Testis (tissue), 2 donors: ENCODE measurements at regions not wholly inside any gene's neighbourhood (a gene's known extent, or its start where the extent isn't known, plus 50 kb on each side); places are given as distances from the start of the nearest gene placed in this dataset.

Experiments
- DNase-seq: peaks from one replicate; pipeline ENCODE4 v3.0.0-alpha.2; 2019
- H3K27ac ChIP-seq, 2 donors: fragments of 200-600 bp; sonication (generic); one replicate each; pipeline ENCODE4 v1.5.1; 2019
- H3K27me3 ChIP-seq: fragments of 200-600 bp; sonication (generic); one replicate; pipeline ENCODE4 v1.5.1; 2019
- H3K36me3 ChIP-seq: fragments of 200-600 bp; sonication (generic); one replicate; pipeline ENCODE4 v1.5.1; 2017; ENCODE audit warnings: low read depth; ENCODE audit errors: missing control alignments
- H3K4me1 ChIP-seq: fragments of 200-600 bp; sonication (generic); one replicate; pipeline ENCODE4 v1.5.1; 2019
- H3K4me3 ChIP-seq, 2 donors: fragments of 200-600 bp; sonication (generic); one replicate each; pipeline ENCODE4 v1.5.1; 2017 to 2019
- H3K9me3 ChIP-seq: fragments of 200-600 bp; sonication (generic); one replicate; pipeline ENCODE4 v1.5.1; 2017
- POLR2A ChIP-seq: fragments of 450-650 bp; IDR thresholded peaks from one replicate; pipeline ENCODE4 v1.6.1; 2017; ENCODE audit warnings: antibody characterized with exemption, mild to moderate bottlenecking, moderate library complexity
- WGBS, 2 donors: methylation state at CpG; one replicate each; pipeline ENCODE4 v1.1.5; 2018; 5-methylcytosine and 5-hydroxymethylcytosine counted together
- intact Hi-C: fragments of 100-400 bp; cut with DNase I; formaldehyde crosslinking; loops from one replicate; pipeline ENCODE4 v1.15.1; 2023; ENCODE audit warnings: low total_unique reads
- TF ChIP-seq, protein P1 (sequence below), 3 experiments: fragments of 450-650 bp in 2 of 3; fragments of 200-600 bp in 1 of 3; sonication (generic) in 1 of 3; IDR thresholded peaks; one replicate each; pipeline ENCODE4 v1.5.1; 2016 to 2019; ENCODE audit warnings: antibody characterized with exemption in 3 of 3, mild to moderate bottlenecking in 2 of 3, moderate library complexity in 1 of 3

DNA sequence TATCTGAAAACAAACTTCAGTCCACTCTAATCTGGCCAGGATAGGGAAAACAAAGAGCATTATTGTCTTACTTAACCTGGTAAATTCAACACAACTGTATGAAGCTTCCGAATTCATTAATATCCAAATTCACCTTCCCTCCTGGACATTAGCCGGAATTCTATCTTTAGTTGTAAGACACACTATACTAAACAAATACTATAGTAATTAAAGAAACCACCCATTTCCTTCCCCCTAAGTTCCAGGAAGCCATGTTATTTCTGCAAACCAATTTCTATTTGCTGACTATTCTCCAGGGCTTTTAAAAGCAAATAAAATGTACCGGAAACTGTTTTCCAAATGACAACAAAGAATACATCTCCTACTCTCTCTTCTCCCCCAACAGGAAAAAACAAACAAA is 122.7 kb upstream of the MDM1 start:
- Histone ChIP-seq H3K9me3 (no peaks in the 10 kb centered on the region), H3K4me1 (peaks cover 2% of the 10 kb centered on the region), H3K27ac (no peak overlapping the region), H3K36me3 (no peaks in the 10 kb centered on the region), H3K27me3 (no peaks in the 10 kb centered on the region), H3K4me3 (no peak overlapping the region)
- intact Hi-C loops = no loop called here
- no peak for TF ChIP-seq POLR2A
- TF ChIP-seq, protein P1, sequence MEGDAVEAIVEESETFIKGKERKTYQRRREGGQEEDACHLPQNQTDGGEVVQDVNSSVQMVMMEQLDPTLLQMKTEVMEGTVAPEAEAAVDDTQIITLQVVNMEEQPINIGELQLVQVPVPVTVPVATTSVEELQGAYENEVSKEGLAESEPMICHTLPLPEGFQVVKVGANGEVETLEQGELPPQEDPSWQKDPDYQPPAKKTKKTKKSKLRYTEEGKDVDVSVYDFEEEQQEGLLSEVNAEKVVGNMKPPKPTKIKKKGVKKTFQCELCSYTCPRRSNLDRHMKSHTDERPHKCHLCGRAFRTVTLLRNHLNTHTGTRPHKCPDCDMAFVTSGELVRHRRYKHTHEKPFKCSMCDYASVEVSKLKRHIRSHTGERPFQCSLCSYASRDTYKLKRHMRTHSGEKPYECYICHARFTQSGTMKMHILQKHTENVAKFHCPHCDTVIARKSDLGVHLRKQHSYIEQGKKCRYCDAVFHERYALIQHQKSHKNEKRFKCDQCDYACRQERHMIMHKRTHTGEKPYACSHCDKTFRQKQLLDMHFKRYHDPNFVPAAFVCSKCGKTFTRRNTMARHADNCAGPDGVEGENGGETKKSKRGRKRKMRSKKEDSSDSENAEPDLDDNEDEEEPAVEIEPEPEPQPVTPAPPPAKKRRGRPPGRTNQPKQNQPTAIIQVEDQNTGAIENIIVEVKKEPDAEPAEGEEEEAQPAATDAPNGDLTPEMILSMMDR (IDR thresholded peaks at IDR 0.05) = no peak
- WGBS, 2 donors = 56 to 57% methylated on average over 3 of the region's 3 CpGs
- no peak for DNase-seq

DNA sequence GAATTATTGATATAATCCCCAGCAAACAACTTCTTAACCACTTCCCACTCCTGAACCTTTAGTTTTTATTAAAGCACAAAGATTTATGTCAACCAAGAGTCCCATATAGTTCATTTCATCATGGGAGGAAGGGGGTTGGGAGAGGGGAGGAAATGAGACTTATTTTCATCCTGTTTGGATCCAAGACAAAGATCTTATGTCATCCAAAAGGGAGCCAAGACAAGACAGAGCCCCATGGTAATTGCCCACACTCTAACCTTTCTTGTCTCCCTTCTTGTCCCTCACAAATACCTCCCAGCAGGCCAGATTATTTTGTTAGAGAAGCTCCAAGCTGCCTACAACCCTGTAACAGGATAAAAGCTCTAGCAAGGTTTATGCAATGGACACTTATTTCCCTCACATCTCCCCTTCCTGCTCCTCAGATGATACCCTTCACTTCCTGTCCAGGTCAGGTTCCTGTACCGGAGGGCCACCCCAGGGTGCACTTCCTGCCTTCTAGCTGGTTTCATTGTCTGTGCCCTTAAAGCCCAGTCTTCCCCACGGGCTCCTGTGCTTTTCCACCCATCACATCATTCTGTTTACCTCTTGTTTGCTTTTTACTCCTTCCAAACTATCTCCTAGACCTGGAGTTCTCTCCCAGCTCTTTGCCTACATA is 123.7 kb upstream of the MDM1 start:
- Histone ChIP-seq H3K27me3 (no peaks in the 10 kb centered on the region), H3K4me3 (no peak overlapping the region), H3K9me3 (no peaks in the 10 kb centered on the region), H3K27ac (no peak overlapping the region), H3K36me3 (no peaks in the 10 kb centered on the region), H3K4me1 (peaks cover 2% of the 10 kb centered on the region)
- TF ChIP-seq, protein P1 (IDR thresholded peaks at IDR 0.05) = no peak
- no peak for TF ChIP-seq POLR2A
- intact Hi-C loops = no loop called here
- no peak for DNase-seq
- 77 to 89% methylated on average over 2 of the region's 2 CpGs for WGBS, 2 donors

DNA sequence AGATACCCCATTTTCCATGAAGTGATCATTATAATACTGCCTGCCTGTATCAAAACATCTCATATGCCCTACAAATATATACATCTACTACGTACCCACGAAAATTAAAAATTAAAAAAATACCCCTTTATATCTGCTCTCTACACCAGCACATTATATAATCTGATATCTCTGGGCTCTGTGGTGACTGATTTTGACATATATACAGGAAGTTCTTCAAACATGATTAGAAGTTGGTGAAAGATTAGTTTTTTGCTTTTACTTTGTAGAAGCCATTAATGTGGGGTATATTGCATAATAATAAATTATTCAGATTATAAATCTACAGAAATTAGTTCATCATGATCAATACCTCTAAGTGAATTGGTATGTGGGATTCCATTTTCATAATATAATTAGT is 126.7 kb upstream of the MDM1 start:
- 92 to 96% methylated on average over 2 of the region's 2 CpGs for WGBS, 2 donors
- no peaks in the 10 kb centered on the region for H3K9me3 ChIP-seq
- no peaks in the 10 kb centered on the region for H3K4me1 ChIP-seq
- H3K4me3 ChIP-seq = no peak overlapping the region
- no peak for DNase-seq
- H3K36me3 ChIP-seq = no peaks in the 10 kb centered on the region
- H3K27me3 ChIP-seq = no peaks in the 10 kb centered on the region
- TF ChIP-seq POLR2A = no peak
- TF ChIP-seq, protein P1 (IDR thresholded peaks at IDR 0.05) = no peak
- intact Hi-C loops = no loop called here
- no peak overlapping the region for H3K27ac ChIP-seq

DNA sequence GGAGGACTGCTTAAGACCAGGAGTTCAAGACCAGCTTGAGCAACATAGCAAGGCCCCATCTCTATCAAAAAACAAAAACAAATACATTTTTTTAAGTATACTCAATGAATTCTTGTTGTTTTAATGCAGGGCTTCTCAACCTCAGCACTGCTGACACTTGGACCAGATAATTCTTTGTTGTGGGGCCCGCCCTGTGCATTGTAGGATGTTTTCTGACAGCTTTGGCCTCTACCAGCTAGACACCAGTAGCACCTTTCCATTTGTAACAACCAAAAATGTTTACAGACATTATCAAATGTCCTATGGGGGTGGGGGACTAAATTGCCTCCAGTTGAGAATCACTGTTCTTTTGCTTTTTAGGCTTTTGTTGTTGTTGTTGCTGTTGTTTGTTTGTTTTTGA is 128.1 kb upstream of the MDM1 start:
- Histone ChIP-seq H3K36me3 (no peaks in the 10 kb centered on the region), H3K4me1 (no peaks in the 10 kb centered on the region), H3K27ac (no peak overlapping the region), H3K9me3 (no peaks in the 10 kb centered on the region), H3K27me3 (no peaks in the 10 kb centered on the region), H3K4me3 (no peak overlapping the region)
- intact Hi-C loops = no loop called here
- no peak for DNase-seq
- 96 to 100% methylated on average over 1 of the region's 1 CpG for whole genome bisulfite sequencing, 2 donors
- no peak for TF ChIP-seq POLR2A
- TF ChIP-seq, protein P1 (IDR thresholded peaks at IDR 0.05) = no peak

DNA sequence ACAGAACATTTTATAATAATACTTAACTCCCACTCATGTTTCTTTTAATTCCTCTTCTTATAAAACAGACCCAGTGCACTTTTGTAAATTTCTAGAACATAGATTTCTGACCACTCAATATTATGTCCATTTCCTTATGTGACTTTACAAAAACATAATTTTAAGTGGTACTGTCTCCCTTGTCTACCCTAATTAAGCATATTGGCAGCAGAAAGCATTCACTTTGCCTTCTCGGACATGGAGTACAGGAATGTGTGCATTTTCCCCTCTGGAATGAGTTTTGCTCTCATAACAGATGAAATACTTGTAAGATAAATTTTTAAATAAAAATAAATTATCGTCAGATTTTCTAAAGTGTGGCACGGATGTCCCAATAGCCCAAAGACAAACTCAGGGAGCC is 129.5 kb upstream of the MDM1 start:
- no peak for TF ChIP-seq POLR2A
- TF ChIP-seq, protein P1 (IDR thresholded peaks at IDR 0.05) = no peak
- Histone ChIP-seq H3K4me3 (no peak overlapping the region), H3K27me3 (no peaks in the 10 kb centered on the region), H3K9me3 (no peaks in the 10 kb centered on the region), H3K27ac (no peak overlapping the region), H3K36me3 (no peaks in the 10 kb centered on the region), H3K4me1 (no peaks in the 10 kb centered on the region)
- 59 to 64% methylated on average over 3 of the region's 3 CpGs for WGBS, 2 donors
- intact Hi-C loops = no loop called here
- no peak for DNase-seq
